ENCODE measurements at regions not wholly inside any gene's neighbourhood (a gene's known extent, or its start where the extent isn't known, plus 50 kb on each side); places are given as distances from the start of the nearest gene placed in this dataset.

DNA sequence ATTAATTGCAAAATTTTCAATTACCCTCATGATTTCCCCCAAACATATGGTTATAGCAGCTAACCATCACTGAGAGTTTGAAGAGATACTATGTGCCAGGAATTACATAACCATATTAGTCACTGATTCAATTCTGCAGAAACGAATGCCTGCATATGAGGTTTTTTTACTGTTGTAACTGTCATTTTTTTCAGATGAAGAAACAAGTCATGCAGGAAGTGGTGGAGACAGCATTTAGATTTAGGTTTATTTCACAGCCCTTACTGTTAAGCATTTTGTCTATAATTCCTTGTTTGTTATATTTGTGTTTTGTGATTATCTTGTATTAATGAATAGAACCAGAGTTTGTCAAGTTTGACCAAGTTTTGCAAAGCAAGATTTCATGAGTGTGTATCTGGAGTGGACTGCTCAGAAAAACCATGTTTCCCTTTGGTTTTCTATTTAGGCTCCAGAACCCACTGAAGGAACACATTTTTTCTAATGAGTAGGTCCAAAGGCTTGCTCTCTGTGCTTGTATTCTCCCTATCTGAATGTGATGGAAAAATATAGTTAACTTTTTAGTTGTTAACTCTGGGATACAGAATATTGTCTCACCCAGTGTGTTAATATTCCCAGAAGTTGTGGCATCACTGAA lies 308.5 kb upstream of the ADAMTS5 start:
- TF ChIP-seq, protein P1, sequence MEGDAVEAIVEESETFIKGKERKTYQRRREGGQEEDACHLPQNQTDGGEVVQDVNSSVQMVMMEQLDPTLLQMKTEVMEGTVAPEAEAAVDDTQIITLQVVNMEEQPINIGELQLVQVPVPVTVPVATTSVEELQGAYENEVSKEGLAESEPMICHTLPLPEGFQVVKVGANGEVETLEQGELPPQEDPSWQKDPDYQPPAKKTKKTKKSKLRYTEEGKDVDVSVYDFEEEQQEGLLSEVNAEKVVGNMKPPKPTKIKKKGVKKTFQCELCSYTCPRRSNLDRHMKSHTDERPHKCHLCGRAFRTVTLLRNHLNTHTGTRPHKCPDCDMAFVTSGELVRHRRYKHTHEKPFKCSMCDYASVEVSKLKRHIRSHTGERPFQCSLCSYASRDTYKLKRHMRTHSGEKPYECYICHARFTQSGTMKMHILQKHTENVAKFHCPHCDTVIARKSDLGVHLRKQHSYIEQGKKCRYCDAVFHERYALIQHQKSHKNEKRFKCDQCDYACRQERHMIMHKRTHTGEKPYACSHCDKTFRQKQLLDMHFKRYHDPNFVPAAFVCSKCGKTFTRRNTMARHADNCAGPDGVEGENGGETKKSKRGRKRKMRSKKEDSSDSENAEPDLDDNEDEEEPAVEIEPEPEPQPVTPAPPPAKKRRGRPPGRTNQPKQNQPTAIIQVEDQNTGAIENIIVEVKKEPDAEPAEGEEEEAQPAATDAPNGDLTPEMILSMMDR (IDR thresholded peaks at IDR 0.05), result no peak
- no peak for TF ChIP-seq POLR2A (IDR thresholded peaks at IDR 0.05)
